GM19395 (cell line): ENCODE measurements at regions not wholly inside any gene's neighbourhood (a gene's known extent, or its start where the extent isn't known, plus 50 kb on each side); places are given as distances from the start of the nearest gene placed in this dataset.

Experiments
- ATAC-seq: cut with Tn5 transposase; IDR thresholded peaks from one replicate; pipeline ENCODE4 v1.9.1; 2021; ENCODE audit warnings: mild to moderate bottlenecking, moderate library complexity; ENCODE audit not compliant: unreplicated experiment

GRCh38 chr6:21457647-21458046, 135.9 kb upstream of the SOX4 start:
- no peak for ATAC-seq

GRCh38 chr6:21459641-21460040, 133.9 kb upstream of the SOX4 start:
- ATAC-seq: no peak

- ATAC-seq: no peak
Observed at GRCh38 chr6:21461844-21462518, 131.6 kb upstream of the SOX4 start.

GRCh38 chr6:21462519-21462852, 131.1 kb upstream of the SOX4 start:
- ATAC-seq: no peak

- ATAC-seq: no peak
Observed at GRCh38 chr6:21467091-21467490, 126.5 kb upstream of the SOX4 start.

GRCh38 chr6:21468461-21468860, 125.1 kb upstream of the SOX4 start:
- ATAC-seq: no peak

- no peak for ATAC-seq
Observed at GRCh38 chr6:21469213-21469612, 124.3 kb upstream of the SOX4 start.

GRCh38 chr6:21476112-21476511, 117.4 kb upstream of the SOX4 start:
- ATAC-seq: no peak

- no peak for ATAC-seq
Observed at GRCh38 chr6:21478411-21478810, 115.1 kb upstream of the SOX4 start.

- ATAC-seq: no peak
Observed at GRCh38 chr6:21478883-21479539, 114.5 kb upstream of the SOX4 start.

- no peak for ATAC-seq
Observed at GRCh38 chr6:21486115-21486514, 107.4 kb upstream of the SOX4 start.

GRCh38 chr6:21489826-21490225, 103.7 kb upstream of the SOX4 start:
- no peak for ATAC-seq

- no peak for ATAC-seq
Observed at GRCh38 chr6:21491955-21492354, 101.6 kb upstream of the SOX4 start.

GRCh38 chr6:21494505-21494904, 99.0 kb upstream of the SOX4 start:
- no peak for ATAC-seq

- no peak for ATAC-seq
Observed at GRCh38 chr6:21496196-21496595, 97.4 kb upstream of the SOX4 start.

- no peak for ATAC-seq
Observed at GRCh38 chr6:21496706-21497105, 96.8 kb upstream of the SOX4 start.

- no peak for ATAC-seq
Observed at GRCh38 chr6:21500314-21501020, 93.1 kb upstream of the SOX4 start.

GRCh38 chr6:21501021-21501354, 92.6 kb upstream of the SOX4 start:
- ATAC-seq: no peak

GRCh38 chr6:21501815-21502214, 91.7 kb upstream of the SOX4 start:
- no peak for ATAC-seq

- no peak for ATAC-seq
Observed at GRCh38 chr6:21502682-21503081, 90.9 kb upstream of the SOX4 start.

- ATAC-seq: no peak
Observed at GRCh38 chr6:21504790-21505189, 88.8 kb upstream of the SOX4 start.

GRCh38 chr6:21505574-21505990, 88.0 kb upstream of the SOX4 start:
- no peak for ATAC-seq
